ENCODE measurements at regions not wholly inside any gene's neighbourhood (a gene's known extent, or its start where the extent isn't known, plus 50 kb on each side); places are given as distances from the start of the nearest gene placed in this dataset.

DNA sequence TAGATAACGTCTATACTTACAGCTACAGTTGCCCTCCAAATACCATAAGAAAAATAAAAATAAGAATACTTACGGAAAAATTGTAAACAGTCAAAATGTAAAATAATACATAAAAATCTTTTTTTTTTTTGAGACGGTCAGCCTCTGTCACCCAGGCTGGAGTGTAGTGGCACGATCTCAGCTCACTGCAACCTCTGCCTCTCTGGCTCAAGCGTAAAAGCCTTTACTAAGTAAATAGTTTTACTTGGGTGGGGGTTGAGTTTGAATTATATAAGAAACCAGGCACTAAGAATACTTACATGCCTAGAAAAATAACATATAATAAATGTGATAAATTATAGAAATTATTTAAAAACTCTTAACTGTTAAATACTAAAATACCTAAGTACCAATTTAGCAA is 1413.0 kb upstream of the PRR20A start:
- no peaks in the 10 kb centered on the region for H3K9me2 ChIP-seq (ENCODE audit: insufficient read depth, low read length)
- 0 out of 2 replicates have a peak, but pooled peaks cover 3% of the 10 kb centered on the region for H3K9me3 ChIP-seq (ENCODE audit: low read length)
- H3K79me2 ChIP-seq (ENCODE audit: insufficient read depth, low read depth, low read length): no peaks in the 10 kb centered on the region
- ChIA-PET CTCF (ENCODE audit: unreplicated experiment) (no interaction called here), POLR2A (interaction anchor here (0.7 kb wide), 1 partner anchor 87 kb away, joined by 4 read pairs; no protein-coding TSS in a partner anchor)
- TF ChIP-seq EZH2phosphoT487 (IDR thresholded peaks at IDR 0.05; ENCODE audit: borderline replicate concordance, low read depth, low read length): no peak
- TF ChIP-seq, protein P1, sequence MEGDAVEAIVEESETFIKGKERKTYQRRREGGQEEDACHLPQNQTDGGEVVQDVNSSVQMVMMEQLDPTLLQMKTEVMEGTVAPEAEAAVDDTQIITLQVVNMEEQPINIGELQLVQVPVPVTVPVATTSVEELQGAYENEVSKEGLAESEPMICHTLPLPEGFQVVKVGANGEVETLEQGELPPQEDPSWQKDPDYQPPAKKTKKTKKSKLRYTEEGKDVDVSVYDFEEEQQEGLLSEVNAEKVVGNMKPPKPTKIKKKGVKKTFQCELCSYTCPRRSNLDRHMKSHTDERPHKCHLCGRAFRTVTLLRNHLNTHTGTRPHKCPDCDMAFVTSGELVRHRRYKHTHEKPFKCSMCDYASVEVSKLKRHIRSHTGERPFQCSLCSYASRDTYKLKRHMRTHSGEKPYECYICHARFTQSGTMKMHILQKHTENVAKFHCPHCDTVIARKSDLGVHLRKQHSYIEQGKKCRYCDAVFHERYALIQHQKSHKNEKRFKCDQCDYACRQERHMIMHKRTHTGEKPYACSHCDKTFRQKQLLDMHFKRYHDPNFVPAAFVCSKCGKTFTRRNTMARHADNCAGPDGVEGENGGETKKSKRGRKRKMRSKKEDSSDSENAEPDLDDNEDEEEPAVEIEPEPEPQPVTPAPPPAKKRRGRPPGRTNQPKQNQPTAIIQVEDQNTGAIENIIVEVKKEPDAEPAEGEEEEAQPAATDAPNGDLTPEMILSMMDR (conservative IDR thresholded peaks at IDR 0.05; ENCODE audit: low read length): no peak
- H3K4me2 ChIP-seq (ENCODE audit: low read length): no peak overlapping the region
- intact Hi-C loops (cut with micrococcal nuclease; ENCODE audit: unreplicated experiment): no loop called here
- no peak for DNase-seq (ENCODE audit: low spot score)
- no peaks in the 10 kb centered on the region for H3K36me3 ChIP-seq (ENCODE audit: insufficient read depth, low read length)
- H4K20me1 ChIP-seq (ENCODE audit: insufficient read depth, low read length): no peaks in the 10 kb centered on the region
- no peak overlapping the region for H3K4me3 ChIP-seq (ENCODE audit: low read depth, low read length, poor library complexity, severe bottlenecking)
- H3K4me1 ChIP-seq (ENCODE audit: insufficient read depth, low read length, poor library complexity, severe bottlenecking): no peaks in the 10 kb centered on the region
- no peak overlapping the region for H2AFZ ChIP-seq (ENCODE audit: low read length)
- H3K27ac ChIP-seq (ENCODE audit: low read depth, low read length, poor library complexity, severe bottlenecking): no peak overlapping the region
- no TSS peak for BruUV-seq (replicated peaks)

DNA sequence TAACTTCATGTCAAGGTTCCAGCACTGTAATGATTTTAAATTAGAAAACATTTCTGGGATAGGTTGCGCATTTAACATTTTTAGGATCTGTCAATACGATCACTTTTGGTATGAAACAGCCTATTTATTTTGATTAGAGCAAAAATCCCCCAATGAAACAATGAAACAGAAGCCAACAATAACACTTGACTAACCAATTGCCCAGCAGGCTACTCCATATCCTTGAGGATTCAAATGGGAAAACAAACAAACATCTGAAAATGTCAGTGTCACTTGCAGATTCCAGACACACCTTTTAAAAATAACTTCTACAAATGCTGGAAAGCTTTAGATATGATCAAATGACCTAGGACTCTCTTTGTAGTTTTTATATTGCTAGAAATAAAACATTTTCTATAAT is 1412.5 kb upstream of the PRR20A start:
- no peak overlapping the region for H3K4me3 ChIP-seq (ENCODE audit: low read depth, low read length, poor library complexity, severe bottlenecking)
- no TSS peak for BruUV-seq (replicated peaks)
- no peak overlapping the region for H3K4me2 ChIP-seq (ENCODE audit: low read length)
- intact Hi-C loops (cut with micrococcal nuclease; ENCODE audit: unreplicated experiment): no loop called here
- no peaks in the 10 kb centered on the region for H4K20me1 ChIP-seq (ENCODE audit: insufficient read depth, low read length)
- ChIA-PET CTCF (ENCODE audit: unreplicated experiment) (no interaction called here), POLR2A (interaction anchor here (0.7 kb wide), 1 partner anchor 86 kb away, joined by 4 read pairs; no protein-coding TSS in a partner anchor)
- no peak for TF ChIP-seq EZH2phosphoT487 (IDR thresholded peaks at IDR 0.05; ENCODE audit: borderline replicate concordance, low read depth, low read length)
- TF ChIP-seq, protein P1 (conservative IDR thresholded peaks at IDR 0.05; ENCODE audit: low read length): no peak
- H3K79me2 ChIP-seq (ENCODE audit: insufficient read depth, low read depth, low read length): no peaks in the 10 kb centered on the region
- no peak for DNase-seq (ENCODE audit: low spot score)
- H3K36me3 ChIP-seq (ENCODE audit: insufficient read depth, low read length): no peaks in the 10 kb centered on the region
- H3K9me2 ChIP-seq (ENCODE audit: insufficient read depth, low read length): no peaks in the 10 kb centered on the region
- H2AFZ ChIP-seq (ENCODE audit: low read length): no peak overlapping the region
- H3K4me1 ChIP-seq (ENCODE audit: insufficient read depth, low read length, poor library complexity, severe bottlenecking): no peaks in the 10 kb centered on the region
- H3K27ac ChIP-seq (ENCODE audit: low read depth, low read length, poor library complexity, severe bottlenecking): no peak overlapping the region
- 0 out of 2 replicates have a peak, but pooled peaks cover 3% of the 10 kb centered on the region for H3K9me3 ChIP-seq (ENCODE audit: low read length)

DNA sequence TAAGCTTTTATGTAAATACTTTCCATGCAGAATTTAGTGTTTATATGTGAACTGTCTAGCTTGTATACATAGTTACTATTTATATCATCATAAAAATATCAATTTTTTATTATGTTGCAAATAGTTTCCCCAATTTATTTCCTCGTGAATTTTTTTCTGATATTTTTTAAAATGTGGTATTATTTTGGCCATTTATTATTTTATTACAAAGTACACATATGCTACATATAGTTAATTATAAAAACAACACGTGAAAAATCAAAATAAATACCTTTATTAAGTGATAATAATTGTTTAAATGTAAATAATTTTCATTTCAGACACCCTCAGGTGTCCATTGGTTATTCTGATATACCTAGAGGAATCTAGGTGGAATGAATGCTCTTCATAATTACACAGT is 1394.9 kb upstream of the PRR20A start:
- CTCF ChIA-PET (ENCODE audit: unreplicated experiment): no interaction called here
- Histone ChIP-seq H3K4me2 (ENCODE audit: low read length) (no peak overlapping the region), H3K4me1 (ENCODE audit: insufficient read depth, low read length, poor library complexity, severe bottlenecking) (no peaks in the 10 kb centered on the region), H3K36me3 (ENCODE audit: insufficient read depth, low read length) (no peaks in the 10 kb centered on the region), H2AFZ (ENCODE audit: low read length) (no peak overlapping the region), H3K9me3 (ENCODE audit: low read length) (no peaks in the 10 kb centered on the region), H4K20me1 (ENCODE audit: insufficient read depth, low read length) (no peaks in the 10 kb centered on the region), H3K4me3 (ENCODE audit: low read depth, low read length, poor library complexity, severe bottlenecking) (no peak overlapping the region), H3K27ac (ENCODE audit: low read depth, low read length, poor library complexity, severe bottlenecking) (no peak overlapping the region), H3K79me2 (ENCODE audit: insufficient read depth, low read depth, low read length) (no peaks in the 10 kb centered on the region), H3K9me2 (ENCODE audit: insufficient read depth, low read length) (no peaks in the 10 kb centered on the region)
- intact Hi-C loops (cut with micrococcal nuclease; ENCODE audit: unreplicated experiment): no loop called here
- TF ChIP-seq, protein P1 (conservative IDR thresholded peaks at IDR 0.05; ENCODE audit: low read length): no peak
- no peak for TF ChIP-seq EZH2phosphoT487 (IDR thresholded peaks at IDR 0.05; ENCODE audit: borderline replicate concordance, low read depth, low read length)
- POLR2A ChIA-PET: no interaction called here
- DNase-seq (ENCODE audit: low spot score): no peak
- no TSS peak for BruUV-seq (replicated peaks)
